MM.1S (cell line): ENCODE measurements at regions not wholly inside any gene's neighbourhood (a gene's known extent, or its start where the extent isn't known, plus 50 kb on each side); places are given as distances from the start of the nearest gene placed in this dataset.

Source experiments
- EZH2 ChIP-seq: fragments of 300-600 bp; sonication (generic); optimal IDR thresholded peaks from 2 replicates; pipeline ENCODE3; 2017; ENCODE audit warnings: low read depth, mild to moderate bottlenecking, antibody characterized with exemption, low read length, mixed read lengths
- EZH2phosphoT487 ChIP-seq: fragments of 300-600 bp; sonication (generic); IDR thresholded peaks from 2 replicates; pipeline ENCODE4 v1.6.1; 2018; ENCODE audit warnings: antibody characterized with exemption, low read length
- TF ChIP-seq, protein P1 (sequence below): fragments of 300-600 bp; sonication (generic); IDR thresholded peaks from 2 replicates; pipeline ENCODE4 v1.5.1; 2016; ENCODE audit warnings: antibody characterized with exemption, low read length, mixed read lengths

DNA sequence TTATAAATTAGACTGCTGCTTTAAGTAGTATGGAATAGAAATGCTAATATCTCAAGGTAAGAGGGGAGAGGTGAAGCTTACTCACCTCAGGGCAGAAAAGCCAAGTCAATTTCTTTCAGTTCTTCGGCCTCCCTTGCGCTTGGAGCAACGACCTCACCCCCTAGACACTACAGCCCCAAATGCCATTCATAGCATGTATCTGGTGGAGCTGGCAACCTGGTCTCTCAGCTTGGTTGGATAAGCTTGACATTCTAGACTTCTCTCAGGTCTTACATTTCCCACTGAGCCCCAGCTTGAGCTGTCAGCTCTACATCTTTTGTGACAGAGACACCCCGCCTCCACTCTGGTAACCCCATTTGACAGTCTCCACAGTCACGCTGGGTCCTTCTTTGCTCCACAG lies 154.9 kb downstream of the ZNF608 start:
- TF ChIP-seq, protein P1, sequence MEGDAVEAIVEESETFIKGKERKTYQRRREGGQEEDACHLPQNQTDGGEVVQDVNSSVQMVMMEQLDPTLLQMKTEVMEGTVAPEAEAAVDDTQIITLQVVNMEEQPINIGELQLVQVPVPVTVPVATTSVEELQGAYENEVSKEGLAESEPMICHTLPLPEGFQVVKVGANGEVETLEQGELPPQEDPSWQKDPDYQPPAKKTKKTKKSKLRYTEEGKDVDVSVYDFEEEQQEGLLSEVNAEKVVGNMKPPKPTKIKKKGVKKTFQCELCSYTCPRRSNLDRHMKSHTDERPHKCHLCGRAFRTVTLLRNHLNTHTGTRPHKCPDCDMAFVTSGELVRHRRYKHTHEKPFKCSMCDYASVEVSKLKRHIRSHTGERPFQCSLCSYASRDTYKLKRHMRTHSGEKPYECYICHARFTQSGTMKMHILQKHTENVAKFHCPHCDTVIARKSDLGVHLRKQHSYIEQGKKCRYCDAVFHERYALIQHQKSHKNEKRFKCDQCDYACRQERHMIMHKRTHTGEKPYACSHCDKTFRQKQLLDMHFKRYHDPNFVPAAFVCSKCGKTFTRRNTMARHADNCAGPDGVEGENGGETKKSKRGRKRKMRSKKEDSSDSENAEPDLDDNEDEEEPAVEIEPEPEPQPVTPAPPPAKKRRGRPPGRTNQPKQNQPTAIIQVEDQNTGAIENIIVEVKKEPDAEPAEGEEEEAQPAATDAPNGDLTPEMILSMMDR, result no peak
- TF ChIP-seq EZH2phosphoT487 (no peak), EZH2 (no peak)
